ENCODE measurements at regions not wholly inside any gene's neighbourhood (a gene's known extent, or its start where the extent isn't known, plus 50 kb on each side); places are given as distances from the start of the nearest gene placed in this dataset.
A peak's percentile ranks its signal among the peaks of the same experiment; 100 is the strongest.
"Not testable (repeated sequence)": the region's sequence is repeated elsewhere in the genome, so short reads cannot be mapped to it uniquely, and the experiment has no call there.

DNA sequence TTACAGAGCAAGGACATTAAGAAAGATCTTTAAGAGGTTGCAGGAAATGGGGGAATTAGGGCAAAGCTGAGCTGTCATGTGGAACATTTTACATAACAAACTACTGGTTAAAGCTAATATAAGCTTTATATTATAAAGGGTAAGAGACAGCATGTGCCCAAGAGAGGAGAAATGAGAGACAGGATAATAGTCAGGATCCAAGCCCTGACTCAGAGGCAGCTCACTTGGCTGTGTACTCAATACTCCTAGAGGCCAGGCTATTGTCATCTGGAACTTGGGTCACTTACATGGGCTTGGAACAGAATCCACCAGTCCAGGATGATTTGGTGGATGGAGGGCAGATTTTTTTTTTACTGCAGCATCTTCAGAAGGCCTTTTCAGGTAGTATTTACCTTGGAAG lies 418.6 kb upstream of the ZMIZ1 start:
- no peak for DNase-seq (ENCODE audit: low spot score)

DNA sequence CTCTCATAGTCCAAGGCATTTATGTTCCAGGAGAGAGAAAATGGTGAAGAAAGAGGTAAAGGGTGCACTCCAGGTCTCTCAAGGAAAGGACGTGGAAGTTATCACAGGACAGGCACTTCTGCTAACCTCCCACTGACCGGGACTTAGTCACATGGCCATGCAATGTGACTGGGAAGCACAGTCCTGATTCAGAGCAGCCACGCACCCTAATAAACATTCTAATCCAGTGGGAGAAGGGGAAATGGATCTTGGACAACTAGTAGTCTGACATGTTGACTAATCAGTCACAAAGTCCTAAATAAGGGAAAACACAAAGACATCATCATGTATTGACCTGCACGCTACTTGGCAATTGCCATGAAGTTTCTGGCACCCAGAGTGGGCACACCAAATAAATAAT lies 417.5 kb upstream of the ZMIZ1 start:
- DNase-seq (ENCODE audit: low spot score), result no peak

DNA sequence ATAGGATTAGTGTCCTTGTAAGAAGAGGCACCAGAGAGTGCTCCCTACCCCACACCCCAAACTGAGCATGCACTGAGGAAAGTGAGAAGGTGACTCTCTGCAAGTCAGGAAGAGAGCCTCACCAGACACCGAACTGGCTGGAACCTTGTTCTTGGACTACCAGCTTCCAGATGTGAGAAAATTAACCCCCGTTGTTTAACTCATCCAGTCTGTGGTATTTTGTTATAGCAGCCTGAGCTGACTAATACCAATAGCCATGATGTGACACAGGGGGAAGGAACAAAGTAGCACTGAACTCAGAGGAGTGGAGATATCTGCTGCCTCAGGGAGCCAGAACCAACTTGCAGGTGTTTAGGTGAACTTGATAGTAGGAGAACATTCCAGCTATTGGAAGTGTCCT lies 415.2 kb upstream of the ZMIZ1 start:
- no peak for DNase-seq (ENCODE audit: low spot score)

DNA sequence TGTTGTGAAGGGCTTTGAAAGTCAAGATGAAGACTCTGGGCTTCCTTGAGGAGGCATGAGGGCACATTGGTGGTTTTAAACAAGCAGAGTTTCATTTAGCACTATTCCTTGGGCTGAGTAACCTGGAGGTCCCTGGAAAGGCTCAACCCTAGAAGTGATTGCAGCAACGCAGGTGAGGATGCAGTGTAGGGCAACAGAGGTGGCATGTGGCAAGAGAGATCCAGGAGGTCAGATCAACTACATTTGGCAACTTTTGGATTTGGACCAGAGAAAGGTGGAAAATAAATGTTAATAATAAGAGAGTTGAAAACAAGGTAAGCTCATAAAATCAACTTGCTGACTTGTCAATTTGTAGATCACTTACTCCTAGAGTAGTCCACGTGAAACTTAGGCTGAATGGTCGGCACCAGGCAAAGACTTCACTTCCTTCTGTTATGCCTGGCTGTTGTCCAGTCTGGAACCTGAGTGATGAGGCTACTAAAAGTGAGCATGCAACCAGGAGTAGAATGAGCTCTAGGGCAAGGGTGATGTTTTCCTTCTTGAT lies 414.6 kb upstream of the ZMIZ1 start:
- no peak for DNase-seq (ENCODE audit: low spot score)

DNA sequence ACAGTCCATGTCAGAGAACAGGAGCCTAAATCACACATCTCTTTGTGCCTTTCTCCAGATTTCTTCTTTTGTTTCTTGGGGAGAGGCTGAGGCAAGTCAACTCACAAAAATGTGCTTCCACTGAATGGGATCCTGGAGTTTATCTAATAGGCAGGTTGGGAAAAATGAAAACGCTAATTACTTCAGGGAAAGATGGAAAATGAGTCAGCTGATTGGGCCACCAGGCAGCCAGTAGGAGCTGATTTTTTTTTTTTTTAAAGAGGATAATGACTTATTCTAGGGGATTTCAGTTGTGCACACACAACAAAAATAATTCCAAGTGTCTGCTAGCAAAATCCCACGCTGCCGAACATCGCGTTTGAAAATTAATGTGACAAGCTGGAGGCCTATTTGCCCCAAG lies 412.8 kb upstream of the ZMIZ1 start:
- DNase-seq (ENCODE audit: low spot score), result no peak

- no peak for DNase-seq (ENCODE audit: low spot score)
These were observed 412.2 kb upstream of the ZMIZ1 start for GRCh38 chr10:78656417-78657162.

DNA sequence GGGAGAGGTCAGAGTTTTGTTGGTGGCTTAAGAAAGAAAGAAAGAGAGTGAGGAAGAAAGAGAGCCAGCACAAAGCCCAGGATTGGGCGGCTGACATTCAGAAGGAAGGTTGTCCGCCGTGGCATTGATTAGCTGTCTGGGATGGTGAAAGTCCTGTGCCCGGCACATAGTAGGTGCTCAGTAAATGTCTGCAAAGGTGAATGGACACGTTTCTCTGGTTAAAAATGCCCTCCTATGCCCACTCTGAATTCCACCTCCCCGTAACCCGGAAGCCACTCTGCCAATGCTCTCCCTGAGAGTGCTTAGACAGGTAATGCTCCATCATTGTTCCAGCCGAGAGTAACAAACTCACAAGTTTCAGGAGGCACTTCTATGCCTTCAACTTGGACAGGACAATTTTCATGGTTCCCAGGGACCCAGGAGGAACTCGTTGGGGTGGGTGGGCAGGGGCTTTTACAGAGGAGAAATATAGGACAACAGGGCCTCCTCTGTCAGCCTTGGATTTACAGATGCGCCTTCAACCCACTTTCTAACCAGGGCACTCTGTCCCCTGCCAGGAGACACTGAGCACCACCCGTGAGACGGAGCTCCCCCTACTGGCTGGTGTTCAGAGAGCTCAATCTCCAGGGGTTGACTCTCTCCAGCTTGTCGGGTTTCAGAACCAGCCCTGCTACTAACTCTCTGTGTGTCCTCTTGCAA lies 411.5 kb upstream of the ZMIZ1 start:
- peak; percentile 32 for DNase-seq (ENCODE audit: low spot score)

GRCh38 chr10:78657862-78658165 lies 411.0 kb upstream of the ZMIZ1 start:
- DNase-seq (ENCODE audit: low spot score), result no peak

- no peak for DNase-seq (ENCODE audit: low spot score)
These were observed 409.8 kb upstream of the ZMIZ1 start for GRCh38 chr10:78658645-78659597.

GRCh38 chr10:78659598-78659967 lies 409.2 kb upstream of the ZMIZ1 start:
- DNase-seq (ENCODE audit: low spot score), result no peak

GRCh38 chr10:78660446-78661106 lies 408.2 kb upstream of the ZMIZ1 start:
- no peak for DNase-seq (ENCODE audit: low spot score)

DNA sequence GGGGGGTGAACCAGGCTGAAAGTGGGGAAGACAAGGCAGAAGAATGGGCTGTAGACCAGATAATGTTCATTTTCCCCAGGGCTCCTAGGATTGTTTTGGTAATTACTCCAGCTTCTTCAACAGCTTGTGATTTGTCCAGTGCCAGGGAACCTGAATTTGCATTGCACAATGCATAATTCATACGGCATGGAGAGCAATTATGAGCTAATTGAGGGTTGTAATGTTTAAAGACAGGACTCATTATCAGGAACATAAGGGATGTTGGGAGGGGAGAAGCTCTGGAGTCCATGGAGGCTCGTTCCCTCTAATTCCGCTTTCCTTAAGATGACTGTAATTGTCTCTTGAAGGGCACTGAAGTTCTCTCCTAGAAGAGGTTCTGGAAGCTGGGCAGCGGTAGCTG lies 405.0 kb upstream of the ZMIZ1 start:
- DNase-seq (ENCODE audit: low spot score), result no peak

DNA sequence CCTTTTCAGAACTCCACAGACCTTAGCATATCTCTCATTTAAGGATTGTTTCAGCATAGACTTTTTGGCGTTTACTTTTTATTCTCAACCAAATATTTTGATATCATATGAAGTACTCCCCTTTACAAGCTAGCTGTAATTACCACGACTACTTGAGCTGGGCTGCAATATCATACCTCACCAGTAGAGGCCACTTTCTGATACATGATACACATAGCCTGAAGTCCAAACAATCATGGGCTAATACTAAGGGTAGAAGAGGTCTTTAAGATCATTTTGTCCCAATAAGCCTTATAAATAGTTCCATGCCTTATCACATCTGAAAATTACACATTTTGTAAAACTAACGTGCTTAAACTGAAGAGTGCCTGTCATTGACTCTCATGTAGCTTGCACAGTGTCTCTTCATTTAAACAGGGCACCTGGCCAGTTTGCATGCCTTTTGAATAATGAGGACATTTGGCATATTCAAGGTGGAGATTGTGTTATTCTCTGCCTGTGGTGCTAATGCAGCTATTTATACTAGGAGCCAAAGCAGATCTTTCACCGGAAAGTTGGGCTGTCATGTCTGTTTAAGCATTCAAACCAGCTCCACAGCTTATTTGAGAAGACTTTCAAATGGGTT lies 403.7 kb upstream of the ZMIZ1 start:
- peak; percentile 14 for DNase-seq (ENCODE audit: low spot score)

DNA sequence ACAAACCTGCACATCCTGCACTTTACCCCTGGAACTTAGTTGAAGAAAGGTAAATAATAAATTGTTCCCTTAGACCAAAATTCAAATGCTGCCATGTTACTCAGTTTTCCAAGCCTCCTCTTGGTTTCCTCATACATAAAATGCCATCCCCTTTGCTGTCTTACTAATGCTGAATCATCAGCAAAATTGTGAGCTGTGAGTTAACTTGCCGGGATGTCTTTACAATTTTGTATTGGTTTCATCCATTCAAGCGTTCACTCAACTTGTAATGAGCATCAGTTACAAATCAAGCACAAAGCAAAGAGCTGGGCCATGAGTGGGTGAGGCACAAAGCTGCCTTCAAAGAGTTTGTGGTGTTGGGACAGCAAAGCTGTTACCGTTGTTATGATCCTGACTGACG lies 395.8 kb upstream of the ZMIZ1 start:
- no peak for DNase-seq (ENCODE audit: low spot score)

DNA sequence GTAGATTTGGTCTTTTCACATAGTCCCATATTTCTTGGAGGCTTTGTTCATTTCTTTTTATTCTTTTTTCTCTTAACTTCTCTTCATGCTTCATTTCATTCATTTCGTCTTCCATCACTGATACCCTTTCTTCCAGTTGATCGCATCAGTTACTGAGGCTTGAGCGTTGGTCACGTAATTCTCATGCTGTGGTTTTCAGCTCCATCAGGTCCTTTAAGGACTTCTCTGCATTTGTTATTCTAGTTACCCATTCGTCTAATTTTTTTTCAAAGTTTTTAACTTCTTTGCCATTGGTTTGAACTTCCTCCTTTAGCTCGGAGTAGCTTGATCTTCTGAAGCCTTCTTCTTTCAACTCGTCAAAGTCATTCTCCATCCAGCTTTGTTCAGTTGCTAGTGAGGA lies 387.6 kb upstream of the ZMIZ1 start:
- not testable (repeated sequence) for DNase-seq (ENCODE audit: low spot score)

DNA sequence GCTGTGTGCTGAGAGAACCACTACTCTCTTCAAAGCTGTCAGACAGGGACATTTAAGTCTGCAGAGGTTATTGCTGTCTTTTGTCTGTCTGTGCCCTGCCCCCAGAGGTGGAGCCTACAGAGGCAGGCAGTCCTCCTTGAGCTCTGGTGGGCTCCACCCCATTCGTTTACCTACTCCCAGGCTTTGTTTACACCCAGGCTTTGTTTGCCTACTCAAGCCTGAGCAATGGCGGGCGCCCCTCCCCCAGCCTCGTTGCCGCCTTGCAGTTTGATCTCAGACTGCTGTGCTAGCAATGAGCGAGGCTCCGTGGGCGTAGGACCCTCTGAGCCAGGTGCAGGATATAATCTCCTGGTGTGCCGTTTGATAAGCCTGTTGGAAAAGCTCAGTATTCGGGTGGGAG lies 386.8 kb upstream of the ZMIZ1 start:
- DNase-seq (ENCODE audit: low spot score), result not testable (repeated sequence)

GRCh38 chr10:78684947-78685346 lies 383.8 kb upstream of the ZMIZ1 start:
- DNase-seq (ENCODE audit: low spot score), result no peak

GRCh38 chr10:78685466-78686103 lies 383.2 kb upstream of the ZMIZ1 start:
- DNase-seq (ENCODE audit: low spot score), result no peak

DNA sequence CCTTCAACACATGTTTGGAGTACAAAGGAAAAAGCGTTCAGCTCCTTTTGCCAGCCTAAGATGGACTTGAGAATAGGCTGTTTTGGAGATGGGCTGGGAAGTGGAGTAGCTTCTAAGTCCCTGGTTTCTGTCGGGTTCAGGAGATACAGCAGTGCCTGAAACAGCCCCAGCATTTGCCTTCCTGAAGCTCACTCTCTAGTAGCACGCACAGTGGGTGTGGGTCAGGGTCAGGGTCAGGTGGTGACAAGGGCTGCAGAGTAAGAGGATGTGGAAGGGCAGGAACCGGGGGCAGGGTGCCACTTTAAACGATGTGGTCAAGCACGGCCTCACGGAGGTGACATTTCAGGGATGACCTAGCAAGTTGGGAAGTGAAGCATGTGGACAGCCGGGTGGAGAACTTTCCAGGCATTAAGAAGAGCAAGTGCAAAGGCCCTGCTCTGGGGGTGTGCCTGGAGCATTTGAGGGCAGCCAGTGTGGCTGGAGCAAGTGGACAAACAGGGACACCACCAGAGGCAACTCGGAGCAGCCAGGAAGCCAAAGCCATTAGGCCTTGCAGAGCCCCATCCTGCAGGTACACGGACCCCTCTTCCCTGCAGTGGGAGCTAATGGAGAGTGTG lies 382.2 kb upstream of the ZMIZ1 start:
- DNase-seq (ENCODE audit: low spot score), result no peak

DNA sequence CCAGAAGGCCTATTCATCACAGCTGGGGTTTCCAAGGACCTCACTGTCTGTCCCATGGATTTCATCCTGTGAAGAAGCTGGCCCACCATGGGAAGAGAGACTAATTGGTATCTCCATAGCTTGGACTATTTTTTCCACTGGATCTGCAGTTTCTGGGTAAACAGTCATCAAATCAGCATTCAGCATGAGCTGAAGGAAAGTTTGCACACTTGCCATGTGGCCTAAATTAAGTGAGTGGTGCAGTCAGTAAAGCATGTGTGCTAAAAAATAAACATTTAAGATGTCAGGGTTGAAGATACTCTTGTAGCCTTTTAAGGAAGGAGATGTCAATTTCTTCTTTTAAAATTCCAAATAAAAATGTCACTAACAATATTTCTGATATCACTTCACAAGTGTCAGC lies 381.1 kb upstream of the ZMIZ1 start:
- no peak for DNase-seq (ENCODE audit: low spot score)
